ENCODE measurements at regions not wholly inside any gene's neighbourhood (a gene's known extent, or its start where the extent isn't known, plus 50 kb on each side); places are given as distances from the start of the nearest gene placed in this dataset.
A peak's percentile ranks its signal among the peaks of the same experiment; 100 is the strongest.

DNA sequence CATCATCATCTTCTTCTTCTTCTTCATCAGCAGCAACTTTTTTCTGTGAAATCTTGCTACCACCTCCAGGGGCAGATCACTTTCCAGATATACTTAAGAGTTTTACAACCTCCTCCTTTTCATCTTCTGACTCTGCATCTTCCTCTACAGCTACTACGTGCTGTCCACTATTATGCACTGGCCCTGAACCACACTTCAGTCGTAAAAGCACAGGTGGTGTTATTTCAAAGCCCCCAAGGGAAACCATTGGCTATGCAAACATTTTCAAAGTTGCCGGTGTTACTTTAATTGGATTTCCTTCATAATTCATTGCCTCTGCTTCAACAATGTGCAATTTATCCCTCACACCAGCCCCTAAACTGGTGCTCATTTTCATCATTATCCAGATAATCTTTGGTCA lies 75.0 kb downstream of the POLR1D start:
- peak overlapping the region; percentile 44 for H3K27ac ChIP-seq (ENCODE audit: low read depth, low read length, poor library complexity, severe bottlenecking)
- no peaks in the 10 kb centered on the region for H3K36me3 ChIP-seq (ENCODE audit: insufficient read depth, low read length)
- H2AFZ ChIP-seq (ENCODE audit: low read length): peak overlapping the region; percentile 65
- TF ChIP-seq, protein P1, sequence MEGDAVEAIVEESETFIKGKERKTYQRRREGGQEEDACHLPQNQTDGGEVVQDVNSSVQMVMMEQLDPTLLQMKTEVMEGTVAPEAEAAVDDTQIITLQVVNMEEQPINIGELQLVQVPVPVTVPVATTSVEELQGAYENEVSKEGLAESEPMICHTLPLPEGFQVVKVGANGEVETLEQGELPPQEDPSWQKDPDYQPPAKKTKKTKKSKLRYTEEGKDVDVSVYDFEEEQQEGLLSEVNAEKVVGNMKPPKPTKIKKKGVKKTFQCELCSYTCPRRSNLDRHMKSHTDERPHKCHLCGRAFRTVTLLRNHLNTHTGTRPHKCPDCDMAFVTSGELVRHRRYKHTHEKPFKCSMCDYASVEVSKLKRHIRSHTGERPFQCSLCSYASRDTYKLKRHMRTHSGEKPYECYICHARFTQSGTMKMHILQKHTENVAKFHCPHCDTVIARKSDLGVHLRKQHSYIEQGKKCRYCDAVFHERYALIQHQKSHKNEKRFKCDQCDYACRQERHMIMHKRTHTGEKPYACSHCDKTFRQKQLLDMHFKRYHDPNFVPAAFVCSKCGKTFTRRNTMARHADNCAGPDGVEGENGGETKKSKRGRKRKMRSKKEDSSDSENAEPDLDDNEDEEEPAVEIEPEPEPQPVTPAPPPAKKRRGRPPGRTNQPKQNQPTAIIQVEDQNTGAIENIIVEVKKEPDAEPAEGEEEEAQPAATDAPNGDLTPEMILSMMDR (conservative IDR thresholded peaks at IDR 0.05; ENCODE audit: low read length): no peak
- H3K4me1 ChIP-seq (ENCODE audit: insufficient read depth, low read length, poor library complexity, severe bottlenecking): peaks cover 25% of the 10 kb centered on the region
- peak; percentile 67 for DNase-seq (ENCODE audit: low spot score)
- peak overlapping the region; percentile 27 for H3K4me3 ChIP-seq (ENCODE audit: low read depth, low read length, poor library complexity, severe bottlenecking)
- intact Hi-C loops (cut with micrococcal nuclease; ENCODE audit: unreplicated experiment): no loop called here
- CTCF ChIA-PET (ENCODE audit: unreplicated experiment): no interaction called here
- POLR2A ChIA-PET: no interaction called here
- no TSS peak for BruUV-seq (replicated peaks)
- H4K20me1 ChIP-seq (ENCODE audit: insufficient read depth, low read length): no peaks in the 10 kb centered on the region
- H3K79me2 ChIP-seq (ENCODE audit: insufficient read depth, low read depth, low read length): no peaks in the 10 kb centered on the region
- peak overlapping the region; percentile 62 for H3K4me2 ChIP-seq (ENCODE audit: low read length)
- no peaks in the 10 kb centered on the region for H3K9me3 ChIP-seq (ENCODE audit: low read length)
- no peaks in the 10 kb centered on the region for H3K9me2 ChIP-seq (ENCODE audit: insufficient read depth, low read length)

DNA sequence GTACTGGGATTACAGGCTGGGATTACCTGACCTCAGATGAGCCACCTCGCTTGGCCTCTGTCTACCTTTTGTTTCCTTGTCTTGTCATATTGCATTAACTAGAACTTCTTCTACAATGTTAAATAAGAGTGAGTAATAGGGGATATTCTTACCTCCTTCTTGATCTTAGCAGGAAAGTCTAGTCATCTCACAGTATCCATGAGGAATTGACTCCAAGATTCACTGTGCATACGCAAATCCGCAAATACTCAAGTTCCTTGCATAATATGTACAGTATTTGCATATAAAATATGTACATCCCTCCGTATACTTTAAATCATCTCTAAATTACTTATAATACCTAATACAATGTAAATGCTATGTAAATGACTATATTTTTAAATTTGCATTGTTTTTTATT lies 78.3 kb downstream of the POLR1D start:
- Histone ChIP-seq H3K4me2 (ENCODE audit: low read length) (no peak overlapping the region), H4K20me1 (ENCODE audit: insufficient read depth, low read length) (no peaks in the 10 kb centered on the region), H3K27ac (ENCODE audit: low read depth, low read length, poor library complexity, severe bottlenecking) (no peak overlapping the region), H3K4me3 (ENCODE audit: low read depth, low read length, poor library complexity, severe bottlenecking) (no peak overlapping the region), H3K9me2 (ENCODE audit: insufficient read depth, low read length) (no peaks in the 10 kb centered on the region), H2AFZ (ENCODE audit: low read length) (no peak overlapping the region), H3K9me3 (ENCODE audit: low read length) (0 out of 2 replicates have a peak, but pooled peaks cover 12% of the 10 kb centered on the region), H3K36me3 (ENCODE audit: insufficient read depth, low read length) (no peaks in the 10 kb centered on the region), H3K79me2 (ENCODE audit: insufficient read depth, low read depth, low read length) (no peaks in the 10 kb centered on the region), H3K4me1 (ENCODE audit: insufficient read depth, low read length, poor library complexity, severe bottlenecking) (peaks cover 22% of the 10 kb centered on the region)
- ChIA-PET POLR2A (no interaction called here), CTCF (ENCODE audit: unreplicated experiment) (no interaction called here)
- intact Hi-C loops (cut with micrococcal nuclease; ENCODE audit: unreplicated experiment): no loop called here
- TF ChIP-seq, protein P1 (conservative IDR thresholded peaks at IDR 0.05; ENCODE audit: low read length): no peak
- TF ChIP-seq EZH2phosphoT487 (IDR thresholded peaks at IDR 0.05; ENCODE audit: borderline replicate concordance, low read depth, low read length): no peak
- DNase-seq (ENCODE audit: low spot score): no peak
- no TSS peak for BruUV-seq (replicated peaks)

DNA sequence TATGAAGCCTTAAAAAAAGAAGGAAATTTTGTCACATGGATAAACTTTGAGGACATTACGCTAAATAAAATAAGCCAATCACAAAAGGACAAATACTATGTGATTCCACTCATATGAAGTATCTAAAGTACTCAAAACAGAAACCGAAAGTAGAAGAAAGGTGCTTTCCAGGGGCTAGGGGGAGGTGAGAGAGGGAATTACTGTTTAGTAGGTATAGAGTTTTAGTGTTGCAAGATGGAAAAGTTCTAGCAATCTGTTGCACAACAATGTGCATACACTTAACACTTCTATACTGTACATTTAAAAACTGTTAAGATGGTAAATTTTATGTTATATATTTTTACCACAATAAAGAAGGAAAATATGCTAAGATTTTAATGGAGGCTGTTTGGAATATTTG lies 83.0 kb downstream of the POLR1D start:
- Histone ChIP-seq H3K36me3 (ENCODE audit: insufficient read depth, low read length) (no peaks in the 10 kb centered on the region), H2AFZ (ENCODE audit: low read length) (no peak overlapping the region), H3K4me3 (ENCODE audit: low read depth, low read length, poor library complexity, severe bottlenecking) (no peak overlapping the region), H3K27ac (ENCODE audit: low read depth, low read length, poor library complexity, severe bottlenecking) (no peak overlapping the region), H4K20me1 (ENCODE audit: insufficient read depth, low read length) (no peaks in the 10 kb centered on the region), H3K79me2 (ENCODE audit: insufficient read depth, low read depth, low read length) (no peaks in the 10 kb centered on the region), H3K9me2 (ENCODE audit: insufficient read depth, low read length) (no peaks in the 10 kb centered on the region), H3K4me1 (ENCODE audit: insufficient read depth, low read length, poor library complexity, severe bottlenecking) (no peaks in the 10 kb centered on the region), H3K9me3 (ENCODE audit: low read length) (peaks cover 19% of the 10 kb centered on the region; the same call in 1 of the 2 replicates), H3K4me2 (ENCODE audit: low read length) (no peak overlapping the region)
- ChIA-PET POLR2A (interaction anchor here (0.6 kb wide), 1 partner anchor 341 kb away, joined by 3 read pairs; no protein-coding TSS in a partner anchor), CTCF (ENCODE audit: unreplicated experiment) (no interaction called here)
- TF ChIP-seq, protein P1 (conservative IDR thresholded peaks at IDR 0.05; ENCODE audit: low read length): no peak
- TF ChIP-seq EZH2phosphoT487 (IDR thresholded peaks at IDR 0.05; ENCODE audit: borderline replicate concordance, low read depth, low read length): no peak
- intact Hi-C loops (cut with micrococcal nuclease; ENCODE audit: unreplicated experiment): no loop called here
- DNase-seq (ENCODE audit: low spot score): no peak
- BruUV-seq (replicated peaks): no TSS peak

Measured in OCI-LY7 (cell line).